PC-3 (cell line): ENCODE measurements at regions not wholly inside any gene's neighbourhood (a gene's known extent, or its start where the extent isn't known, plus 50 kb on each side); places are given as distances from the start of the nearest gene placed in this dataset.

Experiments used
- ATAC-seq: fragments of 200-7000 bp; cut with Tn5 transposase; 2 replicates; pipeline ENCODE4 v1.9.1; 2020; ENCODE audit warnings: mild to moderate bottlenecking, moderate library complexity
- BruUV-seq: library from RNA; stranded (reverse); fragments of 400-500 nt; replicated peaks from 2 replicates; lab custom pipeline; 2021; lab: Mats Ljungman, UMichigan
- CTCF ChIA-PET: fragments of 300-600 bp; sonication (Branson Sonifier 250); formaldehyde crosslinking; loops from one replicate; lab custom pipeline; 2022; ENCODE audit warnings: antibody characterized with exemption; lab: Charles Lee
- POLR2A ChIA-PET: fragments of 300-600 bp; sonication (Branson Sonifier 250); formaldehyde crosslinking; loops from one replicate; lab custom pipeline; 2022; ENCODE audit warnings: antibody characterized with exemption; ENCODE audit not compliant: unreplicated experiment; lab: Charles Lee
- DNase-seq: peaks from one replicate; pipeline ENCODE4 v3.0.0-alpha.2; 2015
- H2AFZ ChIP-seq: fragments of 300-600 bp; sonication (generic); 2 replicates; pipeline ENCODE4 v1.6.0; 2016; ENCODE audit warnings: antibody characterized with exemption, low read length
- H3F3A ChIP-seq: fragments of 300-600 bp; sonication (generic); one replicate; pipeline ENCODE4 v1.6.0; 2017; ENCODE audit warnings: antibody characterized with exemption, low read length, control low read depth, mild to moderate bottlenecking; ENCODE audit not compliant: unreplicated experiment
- H3K27ac ChIP-seq: fragments of 300-600 bp; sonication (generic); 2 replicates; pipeline ENCODE4 v1.5.1; 2016; ENCODE audit warnings: mild to moderate bottlenecking, low read length
- H3K27me3 ChIP-seq: fragments of 300-600 bp; sonication (generic); 2 replicates; pipeline ENCODE4 v1.6.1; 2016; ENCODE audit warnings: low read length, mixed read lengths
- H3K36me3 ChIP-seq: fragments of 300-600 bp; sonication (generic); 2 replicates; pipeline ENCODE4 v1.6.1; 2016; ENCODE audit warnings: low read depth, mixed run types, low read length, mixed read lengths
- H3K4me1 ChIP-seq: fragments of 300-600 bp; sonication (generic); 2 replicates; pipeline ENCODE4 v1.5.1; 2016; ENCODE audit warnings: low read length; ENCODE audit not compliant: insufficient read depth
- H3K4me2 ChIP-seq: fragments of 300-600 bp; sonication (generic); 2 replicates; pipeline ENCODE4 v1.6.0; 2016; ENCODE audit warnings: low read length
- H3K4me3 ChIP-seq: fragments of 300-600 bp; sonication (generic); 2 replicates; pipeline ENCODE4 v1.5.1; 2016; ENCODE audit warnings: mild to moderate bottlenecking, low read length, mixed read lengths
- H3K79me2 ChIP-seq: fragments of 300-600 bp; sonication (generic); 2 replicates; pipeline ENCODE4 v1.6.1; 2017; ENCODE audit warnings: low read length, mixed read lengths
- H3K9ac ChIP-seq: fragments of 300-600 bp; sonication (generic); 2 replicates; pipeline ENCODE4 v1.6.0; 2016; ENCODE audit warnings: mild to moderate bottlenecking, low read length
- H3K9me2 ChIP-seq: fragments of 300-600 bp; sonication (generic); replicated peaks from 2 replicates; pipeline ENCODE4 v1.6.1; 2016; ENCODE audit warnings: mixed run types, low read length, mixed read lengths
- H3K9me3 ChIP-seq: fragments of 300-600 bp; sonication (generic); 2 replicates; pipeline ENCODE4 v1.6.1; 2016; ENCODE audit warnings: low read length, mixed read lengths
- H4K20me1 ChIP-seq: fragments of 300-600 bp; sonication (generic); 2 replicates; pipeline ENCODE4 v1.6.1; 2016; ENCODE audit warnings: low read length, mixed read lengths
- CTCF ChIP-seq: fragments of 300-600 bp; sonication (generic); conservative IDR thresholded peaks from 2 replicates; pipeline ENCODE4 v1.5.1; 2017; ENCODE audit warnings: antibody characterized with exemption, low read depth, mild to moderate bottlenecking, low read length
- EZH2 ChIP-seq: fragments of 300-600 bp; sonication (generic); IDR thresholded peaks from one replicate; pipeline ENCODE4 v1.6.1; 2017; ENCODE audit warnings: antibody characterized with exemption, mild to moderate bottlenecking, low read length; ENCODE audit not compliant: unreplicated experiment
- EZH2phosphoT487 ChIP-seq: fragments of 300-600 bp; sonication (generic); IDR thresholded peaks from 2 replicates; pipeline ENCODE4 v1.6.1; 2018; ENCODE audit warnings: mild to moderate bottlenecking, antibody characterized with exemption, low read length, borderline replicate concordance
- intact Hi-C: fragments of 100-400 bp; cut with micrococcal nuclease; formaldehyde crosslinking; loops from 2 replicates; pipeline ENCODE4 v1.9.0; 2023

GRCh38 chr5:120792477-120792876 is 328.4 kb downstream of the PRR16 start:
- Histone ChIP-seq H3K79me2 (no peaks in the 10 kb centered on the region), H3K4me1 (no peaks in the 10 kb centered on the region), H3K4me3 (no peak overlapping the region), H3K4me2 (no peak overlapping the region), H3F3A (no peaks in the 10 kb centered on the region), H3K9ac (no peak overlapping the region), H3K27ac (no peak overlapping the region), H3K9me3 (no peaks in the 10 kb centered on the region), H3K9me2 (no peaks in the 10 kb centered on the region), H2AFZ (no peak overlapping the region), H3K27me3 (no peaks in the 10 kb centered on the region), H4K20me1 (no peaks in the 10 kb centered on the region), H3K36me3 (no peaks in the 10 kb centered on the region)
- POLR2A ChIA-PET: no interaction called here
- ATAC-seq: no peak
- CTCF ChIA-PET: no interaction called here
- intact Hi-C loops: no loop called here
- BruUV-seq: no TSS peak
- no peak for TF ChIP-seq CTCF
- no peak for TF ChIP-seq EZH2phosphoT487
- TF ChIP-seq EZH2: no peak
- no peak for DNase-seq

- no peak overlapping the region for H3K4me2 ChIP-seq
- DNase-seq (no peak), ATAC-seq (no peak)
- CTCF ChIA-PET: no interaction called here
- BruUV-seq: no TSS peak
- H3K9me3 ChIP-seq: no peaks in the 10 kb centered on the region
- no peaks in the 10 kb centered on the region for H3K4me1 ChIP-seq
- POLR2A ChIA-PET: no interaction called here
- TF ChIP-seq EZH2phosphoT487 (no peak), CTCF (no peak)
- H3K9me2 ChIP-seq: no peaks in the 10 kb centered on the region
- H3F3A ChIP-seq: no peaks in the 10 kb centered on the region
- H3K27ac ChIP-seq: no peak overlapping the region
- H3K9ac ChIP-seq: no peak overlapping the region
- intact Hi-C loops: no loop called here
- no peaks in the 10 kb centered on the region for H4K20me1 ChIP-seq
- H3K79me2 ChIP-seq: no peaks in the 10 kb centered on the region
- no peak overlapping the region for H2AFZ ChIP-seq
- no peaks in the 10 kb centered on the region for H3K27me3 ChIP-seq
- no peaks in the 10 kb centered on the region for H3K36me3 ChIP-seq
- H3K4me3 ChIP-seq: no peak overlapping the region
Measured at GRCh38 chr5:120794121-120794520, 330.0 kb downstream of the PRR16 start.

GRCh38 chr5:120803282-120803681 is 339.2 kb downstream of the PRR16 start:
- no TSS peak for BruUV-seq
- no peak overlapping the region for H3K9ac ChIP-seq
- H3K27ac ChIP-seq: no peak overlapping the region
- intact Hi-C loops: loop anchor here (1.0 to 10.0 kb wide), 7 partner anchors 56 to 1332 kb away; partner anchors contain the start of gene PRR16
- H3K79me2 ChIP-seq: no peaks in the 10 kb centered on the region
- DNase-seq (peak; percentile 51), ATAC-seq (peak; percentile 58; the same call in 1 of the 2 replicates)
- TF ChIP-seq EZH2 (no peak), EZH2phosphoT487 (no peak), CTCF (peak; percentile 54)
- no peaks in the 10 kb centered on the region for H4K20me1 ChIP-seq
- CTCF ChIA-PET: no interaction called here
- no peaks in the 10 kb centered on the region for H3K4me1 ChIP-seq
- H3K36me3 ChIP-seq: no peaks in the 10 kb centered on the region
- H3K4me2 ChIP-seq: peak overlapping the region; percentile 53
- H3K27me3 ChIP-seq: no peaks in the 10 kb centered on the region
- H3K4me3 ChIP-seq: no peak overlapping the region
- no peaks in the 10 kb centered on the region for H3K9me2 ChIP-seq
- POLR2A ChIA-PET: no interaction called here
- H2AFZ ChIP-seq: no peak overlapping the region
- no peaks in the 10 kb centered on the region for H3K9me3 ChIP-seq
- H3F3A ChIP-seq: no peaks in the 10 kb centered on the region
